ENCODE measurements at regions not wholly inside any gene's neighbourhood (a gene's known extent, or its start where the extent isn't known, plus 50 kb on each side); places are given as distances from the start of the nearest gene placed in this dataset.

DNA sequence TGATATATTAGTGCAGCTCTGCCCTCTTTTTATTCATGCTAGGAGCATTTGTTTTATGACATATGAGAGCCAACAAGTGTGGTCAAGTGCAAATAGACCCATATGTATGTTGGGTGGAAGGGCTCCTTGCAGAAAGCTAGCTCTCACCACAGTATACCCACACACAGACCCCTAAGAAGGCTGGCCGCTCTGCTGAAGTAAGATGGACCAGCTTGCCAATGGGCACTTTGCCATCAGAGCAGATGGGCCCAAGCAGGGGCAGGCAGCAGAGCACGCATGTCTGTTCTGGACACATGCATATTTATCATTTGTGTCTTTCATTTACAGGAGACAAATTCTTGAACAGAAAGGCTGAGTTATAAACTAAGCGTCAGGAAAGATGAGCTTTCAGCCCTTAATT lies 187.5 kb upstream of the DTNA start:
- ChIA-PET RAD21 (ENCODE audit: unreplicated experiment) (interaction anchor here (0.7 kb wide), 1 partner anchor 11 kb away, joined by 3 read pairs; no protein-coding TSS in a partner anchor), POLR2A (interaction anchor here (1.1 kb wide), 1 partner anchor 12 kb away, joined by 3 read pairs; no protein-coding TSS in a partner anchor), SMC1A (ENCODE audit: uncharacterized antibody, unreplicated experiment) (interaction anchor here (1.3 to 3.2 kb wide), 4 partner anchors 10 to 25 kb away, joined by 3 to 9 read pairs (median 5); no protein-coding TSS in a partner anchor), CTCF (interaction anchor here (0.6 kb wide), 1 partner anchor 47 kb away, joined by 3 read pairs; no protein-coding TSS in a partner anchor)
- no peaks in the 10 kb centered on the region for H3K27me3 ChIP-seq (replicated peaks in 1 of 2; ENCODE audit: control insufficient read depth in 2 of 2, insufficient read depth in 2 of 2, low read length in 1 of 2)
- ATAC-seq, result no peak
- TF ChIP-seq BCL11A (IDR thresholded peaks at IDR 0.05; ENCODE audit: low read depth, low read length) (no peak), ZNF384 (IDR thresholded peaks at IDR 0.05; ENCODE audit: borderline replicate concordance, low read depth, low read length) (no peak), EZH2 (IDR thresholded peaks at IDR 0.05; ENCODE audit: borderline replicate concordance, control insufficient read depth, low read depth, low read length) (no peak), ZNF217 (IDR thresholded peaks at IDR 0.05) (no peak), SIN3A (IDR thresholded peaks at IDR 0.05; ENCODE audit: low read depth, low read length) (no peak), POLR2AphosphoS2 (IDR thresholded peaks at IDR 0.05; ENCODE audit: low read depth, low read length) (no peak)
- TF ChIP-seq, protein P1, sequence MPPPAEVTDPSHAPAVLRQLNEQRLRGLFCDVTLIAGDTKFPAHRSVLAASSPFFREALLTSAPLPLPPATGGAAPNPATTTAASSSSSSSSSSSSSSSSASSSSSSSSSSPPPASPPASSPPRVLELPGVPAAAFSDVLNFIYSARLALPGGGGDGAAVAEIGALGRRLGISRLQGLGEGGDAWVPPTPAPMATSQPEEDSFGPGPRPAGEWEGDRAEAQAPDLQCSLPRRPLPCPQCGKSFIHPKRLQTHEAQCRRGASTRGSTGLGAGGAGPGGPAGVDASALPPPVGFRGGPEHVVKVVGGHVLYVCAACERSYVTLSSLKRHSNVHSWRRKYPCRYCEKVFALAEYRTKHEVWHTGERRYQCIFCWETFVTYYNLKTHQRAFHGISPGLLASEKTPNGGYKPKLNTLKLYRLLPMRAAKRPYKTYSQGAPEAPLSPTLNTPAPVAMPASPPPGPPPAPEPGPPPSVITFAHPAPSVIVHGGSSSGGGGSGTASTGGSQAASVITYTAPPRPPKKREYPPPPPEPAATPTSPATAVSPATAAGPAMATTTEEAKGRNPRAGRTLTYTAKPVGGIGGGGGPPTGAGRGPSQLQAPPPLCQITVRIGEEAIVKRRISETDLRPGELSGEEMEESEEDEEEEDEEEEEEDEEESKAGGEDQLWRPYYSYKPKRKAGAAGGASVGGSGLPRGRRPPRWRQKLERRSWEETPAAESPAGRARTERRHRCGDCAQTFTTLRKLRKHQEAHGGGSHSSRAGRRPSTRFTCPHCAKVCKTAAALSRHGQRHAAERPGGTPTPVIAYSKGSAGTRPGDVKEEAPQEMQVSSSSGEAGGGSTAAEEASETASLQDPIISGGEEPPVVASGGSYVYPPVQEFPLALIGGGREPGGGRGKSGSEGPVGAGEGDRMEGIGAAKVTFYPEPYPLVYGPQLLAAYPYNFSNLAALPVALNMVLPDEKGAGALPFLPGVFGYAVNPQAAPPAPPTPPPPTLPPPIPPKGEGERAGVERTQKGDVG (CRISPR knock-in tag; IDR thresholded peaks at IDR 0.05), result no peak
- TF ChIP-seq, protein P2, sequence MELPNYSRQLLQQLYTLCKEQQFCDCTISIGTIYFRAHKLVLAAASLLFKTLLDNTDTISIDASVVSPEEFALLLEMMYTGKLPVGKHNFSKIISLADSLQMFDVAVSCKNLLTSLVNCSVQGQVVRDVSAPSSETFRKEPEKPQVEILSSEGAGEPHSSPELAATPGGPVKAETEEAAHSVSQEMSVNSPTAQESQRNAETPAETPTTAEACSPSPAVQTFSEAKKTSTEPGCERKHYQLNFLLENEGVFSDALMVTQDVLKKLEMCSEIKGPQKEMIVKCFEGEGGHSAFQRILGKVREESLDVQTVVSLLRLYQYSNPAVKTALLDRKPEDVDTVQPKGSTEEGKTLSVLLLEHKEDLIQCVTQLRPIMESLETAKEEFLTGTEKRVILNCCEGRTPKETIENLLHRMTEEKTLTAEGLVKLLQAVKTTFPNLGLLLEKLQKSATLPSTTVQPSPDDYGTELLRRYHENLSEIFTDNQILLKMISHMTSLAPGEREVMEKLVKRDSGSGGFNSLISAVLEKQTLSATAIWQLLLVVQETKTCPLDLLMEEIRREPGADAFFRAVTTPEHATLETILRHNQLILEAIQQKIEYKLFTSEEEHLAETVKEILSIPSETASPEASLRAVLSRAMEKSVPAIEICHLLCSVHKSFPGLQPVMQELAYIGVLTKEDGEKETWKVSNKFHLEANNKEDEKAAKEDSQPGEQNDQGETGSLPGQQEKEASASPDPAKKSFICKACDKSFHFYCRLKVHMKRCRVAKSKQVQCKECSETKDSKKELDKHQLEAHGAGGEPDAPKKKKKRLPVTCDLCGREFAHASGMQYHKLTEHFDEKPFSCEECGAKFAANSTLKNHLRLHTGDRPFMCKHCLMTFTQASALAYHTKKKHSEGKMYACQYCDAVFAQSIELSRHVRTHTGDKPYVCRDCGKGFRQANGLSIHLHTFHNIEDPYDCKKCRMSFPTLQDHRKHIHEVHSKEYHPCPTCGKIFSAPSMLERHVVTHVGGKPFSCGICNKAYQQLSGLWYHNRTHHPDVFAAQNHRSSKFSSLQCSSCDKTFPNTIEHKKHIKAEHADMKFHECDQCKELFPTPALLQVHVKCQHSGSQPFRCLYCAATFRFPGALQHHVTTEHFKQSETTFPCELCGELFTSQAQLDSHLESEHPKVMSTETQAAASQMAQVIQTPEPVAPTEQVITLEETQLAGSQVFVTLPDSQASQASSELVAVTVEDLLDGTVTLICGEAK (IDR thresholded peaks at IDR 0.05; ENCODE audit: borderline replicate concordance), result no peak
- no TSS peak for BruUV-seq (replicated peaks)
- H3K4me2 ChIP-seq (ENCODE audit: control insufficient read depth, insufficient read depth), result no peak overlapping the region
- FAIRE-seq, result no peak
- no peaks in the 10 kb centered on the region for H3K36me3 ChIP-seq (ENCODE audit: control insufficient read depth in 2 of 2, insufficient read depth in 2 of 2, low read length in 1 of 2)
- H3K79me2 ChIP-seq (ENCODE audit: control insufficient read depth, insufficient read depth, low read length), result no peaks in the 10 kb centered on the region
- H2AFZ ChIP-seq (ENCODE audit: control insufficient read depth, low read depth, low read length), result no peak overlapping the region
- H3K27ac ChIP-seq (ENCODE audit: control insufficient read depth, insufficient read depth), result no peak overlapping the region
- WGBS (ENCODE audit: insufficient coverage, insufficient replicate concordance, low lambda C conversion rate, missing lambda C conversion rate), result 14% methylated on average over 3 of the region's 3 CpGs
- no peak overlapping the region for H3K9ac ChIP-seq (ENCODE audit: control insufficient read depth, insufficient read depth, low read length)
- in situ Hi-C loops (cut with MboI), result no loop called here
- no peaks in the 10 kb centered on the region for H3K4me1 ChIP-seq (ENCODE audit: control insufficient read depth, insufficient read depth, low read length)
- H3K9me3 ChIP-seq (replicated peaks; ENCODE audit: control insufficient read depth, insufficient read depth, low read length), result no peaks in the 10 kb centered on the region
- intact Hi-C loops (cut with micrococcal nuclease; ENCODE audit: unreplicated experiment), result no loop called here
- no peaks in the 10 kb centered on the region for H4K20me1 ChIP-seq (ENCODE audit: control insufficient read depth, insufficient read depth)
- H3K4me3 ChIP-seq, result no peak overlapping the region
- DNase-seq (ENCODE audit: low read depth, low spot score), result no peak

Measured in GM12878 (cell line).